PC-9 (cell line): ENCODE measurements at regions not wholly inside any gene's neighbourhood (a gene's known extent, or its start where the extent isn't known, plus 50 kb on each side); places are given as distances from the start of the nearest gene placed in this dataset.

Experiments used
- BruUV-seq: library from RNA; stranded (reverse); fragments of 400-500 nt; replicated peaks from 2 replicates; lab custom pipeline; 2021; lab: Mats Ljungman, UMichigan
- CTCF ChIA-PET: fragments of 300-600 bp; sonication (Branson Sonifier 250); formaldehyde crosslinking; loops from one replicate; lab custom pipeline; 2022; ENCODE audit warnings: antibody characterized with exemption; lab: Charles Lee
- POLR2A ChIA-PET: fragments of 300-600 bp; sonication (Branson Sonifier 250); formaldehyde crosslinking; loops from one replicate; lab custom pipeline; 2022; ENCODE audit warnings: antibody characterized with exemption; ENCODE audit not compliant: unreplicated experiment; lab: Charles Lee
- DNase-seq, 2 experiments: peaks; one replicate each; pipeline versions ENCODE4 v3.0.0 to v3.0.0-alpha.2; 2015 to 2022; ENCODE audit warnings: mixed read lengths in 1 of 2
- H2AFZ ChIP-seq: fragments of 200-600 bp; sonication (generic); 2 replicates; pipeline ENCODE4 v1.8.1; 2017; ENCODE audit warnings: antibody characterized with exemption
- H3F3A ChIP-seq: fragments of 200-600 bp; sonication (generic); 2 replicates; pipeline ENCODE4 v1.8.1; 2017; ENCODE audit warnings: antibody characterized with exemption, mild to moderate bottlenecking, low read depth; ENCODE audit not compliant: insufficient read depth
- H3K27ac ChIP-seq: fragments of 200-600 bp; sonication (generic); 2 replicates; pipeline ENCODE4 v1.6.1; 2016; ENCODE audit warnings: mixed run types
- H3K27me3 ChIP-seq: fragments of 200-600 bp; sonication (generic); 2 replicates; pipeline ENCODE4 v1.6.1; 2016; ENCODE audit warnings: low read depth, mixed run types; ENCODE audit not compliant: insufficient read depth
- H3K36me3 ChIP-seq: fragments of 200-600 bp; sonication (generic); 2 replicates; pipeline ENCODE4 v1.6.1; 2016; ENCODE audit warnings: low read depth, mixed run types
- H3K4me1 ChIP-seq: fragments of 200-600 bp; sonication (generic); replicated peaks from 2 replicates; pipeline ENCODE4 v1.6.1; 2016; ENCODE audit warnings: mixed run types; ENCODE audit not compliant: insufficient read depth
- H3K4me2 ChIP-seq: fragments of 200-600 bp; sonication (generic); 2 replicates; pipeline ENCODE4 v1.6.1; 2017; ENCODE audit warnings: mixed run types
- H3K4me3 ChIP-seq: fragments of 200-600 bp; sonication (generic); 2 replicates; pipeline ENCODE4 v1.6.1; 2016; ENCODE audit warnings: mixed run types
- H3K79me2 ChIP-seq: fragments of 200-600 bp; sonication (generic); 2 replicates; pipeline ENCODE4 v1.6.1; 2017; ENCODE audit warnings: low read depth, mixed run types
- H3K9me2 ChIP-seq: fragments of 200-600 bp; sonication (generic); 2 replicates; pipeline ENCODE4 v1.8.1; 2017; ENCODE audit warnings: mild to moderate bottlenecking; ENCODE audit not compliant: insufficient read depth
- H3K9me3 ChIP-seq: fragments of 200-600 bp; sonication (generic); 2 replicates; pipeline ENCODE4 v1.8.1; 2016; ENCODE audit warnings: low read depth; ENCODE audit not compliant: insufficient read depth
- H4K20me1 ChIP-seq: fragments of 200-600 bp; sonication (generic); 2 replicates; pipeline ENCODE4 v1.8.1; 2017; ENCODE audit not compliant: insufficient read depth
- EZH2 ChIP-seq: fragments of 200-600 bp; sonication (generic); IDR thresholded peaks from 2 replicates; pipeline ENCODE4 v1.8.0; 2017; ENCODE audit warnings: antibody characterized with exemption, low read depth
- intact Hi-C: fragments of 100-400 bp; cut with micrococcal nuclease; formaldehyde crosslinking; loops from one replicate; pipeline ENCODE4 v1.10.0; 2022; ENCODE audit not compliant: unreplicated experiment
- TF ChIP-seq, protein P1 (sequence below): fragments of 200-600 bp; sonication (generic); conservative IDR thresholded peaks from 2 replicates; pipeline ENCODE4 v1.6.1; 2017; ENCODE audit warnings: mixed run types, antibody characterized with exemption, mild to moderate bottlenecking, moderate library complexity

DNA sequence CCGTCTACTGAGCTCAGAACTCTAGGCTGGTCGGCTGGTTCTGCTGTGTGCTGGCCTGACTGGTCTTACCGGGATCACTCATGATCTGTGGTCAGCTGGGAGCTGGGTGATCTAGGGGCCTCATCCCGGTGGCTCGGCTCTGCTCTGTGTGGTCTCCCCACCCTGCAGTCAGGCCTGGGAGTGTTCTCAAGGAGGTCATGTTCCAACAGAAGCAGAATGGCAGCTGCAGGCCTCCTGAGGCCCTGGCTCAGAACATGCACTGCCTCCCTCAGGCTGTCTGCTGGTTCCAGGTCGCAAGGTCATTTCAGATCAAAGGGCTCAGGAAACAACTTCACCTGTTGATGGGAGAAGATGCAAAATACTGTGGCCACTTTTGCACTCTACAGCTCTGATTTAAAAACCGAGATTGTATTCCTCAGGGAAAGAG, 81.1 kb upstream of the RFX8 start:
- Histone ChIP-seq H3K4me2 (no peak overlapping the region), H3K36me3 (no peaks in the 10 kb centered on the region), H3K4me3 (no peak overlapping the region), H3K27me3 (no peaks in the 10 kb centered on the region), H3K9me3 (0 out of 2 replicates have a peak, but pooled peaks cover 11% of the 10 kb centered on the region), H3K9me2 (no peaks in the 10 kb centered on the region), H3K79me2 (no peaks in the 10 kb centered on the region), H3K27ac (no peak overlapping the region), H2AFZ (no peak overlapping the region), H3F3A (no peaks in the 10 kb centered on the region), H3K4me1 (no peaks in the 10 kb centered on the region), H4K20me1 (no peaks in the 10 kb centered on the region)
- intact Hi-C loops = no loop called here
- ChIA-PET POLR2A (no interaction called here), CTCF (no interaction called here)
- DNase-seq = no peak
- no peak for TF ChIP-seq EZH2
- TF ChIP-seq, protein P1, sequence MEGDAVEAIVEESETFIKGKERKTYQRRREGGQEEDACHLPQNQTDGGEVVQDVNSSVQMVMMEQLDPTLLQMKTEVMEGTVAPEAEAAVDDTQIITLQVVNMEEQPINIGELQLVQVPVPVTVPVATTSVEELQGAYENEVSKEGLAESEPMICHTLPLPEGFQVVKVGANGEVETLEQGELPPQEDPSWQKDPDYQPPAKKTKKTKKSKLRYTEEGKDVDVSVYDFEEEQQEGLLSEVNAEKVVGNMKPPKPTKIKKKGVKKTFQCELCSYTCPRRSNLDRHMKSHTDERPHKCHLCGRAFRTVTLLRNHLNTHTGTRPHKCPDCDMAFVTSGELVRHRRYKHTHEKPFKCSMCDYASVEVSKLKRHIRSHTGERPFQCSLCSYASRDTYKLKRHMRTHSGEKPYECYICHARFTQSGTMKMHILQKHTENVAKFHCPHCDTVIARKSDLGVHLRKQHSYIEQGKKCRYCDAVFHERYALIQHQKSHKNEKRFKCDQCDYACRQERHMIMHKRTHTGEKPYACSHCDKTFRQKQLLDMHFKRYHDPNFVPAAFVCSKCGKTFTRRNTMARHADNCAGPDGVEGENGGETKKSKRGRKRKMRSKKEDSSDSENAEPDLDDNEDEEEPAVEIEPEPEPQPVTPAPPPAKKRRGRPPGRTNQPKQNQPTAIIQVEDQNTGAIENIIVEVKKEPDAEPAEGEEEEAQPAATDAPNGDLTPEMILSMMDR = no peak
- BruUV-seq = no TSS peak

- Histone ChIP-seq H3K9me2 (no peaks in the 10 kb centered on the region), H3K4me1 (peaks cover 13% of the 10 kb centered on the region), H3K27me3 (no peaks in the 10 kb centered on the region), H2AFZ (no peak overlapping the region), H3K79me2 (no peaks in the 10 kb centered on the region), H3K4me2 (no peak overlapping the region), H3K36me3 (no peaks in the 10 kb centered on the region), H4K20me1 (no peaks in the 10 kb centered on the region), H3K27ac (no peak overlapping the region), H3K4me3 (no peak overlapping the region), H3F3A (peaks cover 16% of the 10 kb centered on the region), H3K9me3 (no peaks in the 10 kb centered on the region; the same call in 1 of the 2 replicates)
- no peak for DNase-seq
- BruUV-seq = no TSS peak
- TF ChIP-seq, protein P1 = no peak
- TF ChIP-seq EZH2 = no peak
- intact Hi-C loops = no loop called here
- POLR2A ChIA-PET = no interaction called here
- CTCF ChIA-PET = no interaction called here
Measured at GRCh38 chr2:101551336-101551888, 76.5 kb upstream of the RFX8 start.

GRCh38 chr2:101550555-101550954, 75.6 kb upstream of the RFX8 start:
- H3K36me3 ChIP-seq = no peaks in the 10 kb centered on the region
- H3K9me3 ChIP-seq = no peaks in the 10 kb centered on the region; the same call in 1 of the 2 replicates
- BruUV-seq = no TSS peak
- H4K20me1 ChIP-seq = no peaks in the 10 kb centered on the region
- H3K4me2 ChIP-seq = no peak overlapping the region
- intact Hi-C loops = no loop called here
- DNase-seq = no peak
- ChIA-PET POLR2A (no interaction called here), CTCF (no interaction called here)
- H3K4me3 ChIP-seq = no peak overlapping the region
- peaks cover 23% of the 10 kb centered on the region for H3F3A ChIP-seq
- TF ChIP-seq EZH2 = no peak
- TF ChIP-seq, protein P1 = no peak
- no peak overlapping the region for H2AFZ ChIP-seq
- H3K9me2 ChIP-seq = no peaks in the 10 kb centered on the region
- H3K27ac ChIP-seq = no peak overlapping the region
- H3K27me3 ChIP-seq = no peaks in the 10 kb centered on the region
- no peaks in the 10 kb centered on the region for H3K79me2 ChIP-seq
- H3K4me1 ChIP-seq = peaks cover 21% of the 10 kb centered on the region
